Omental fat pad (tissue), 3 donors: ENCODE measurements at regions not wholly inside any gene's neighbourhood (a gene's known extent, or its start where the extent isn't known, plus 50 kb on each side); places are given as distances from the start of the nearest gene placed in this dataset.

Experiments used
- ATAC-seq: fragments of 150-250 bp; one replicate; pipeline ENCODE4 v1.9.1; 2016; ENCODE audit warnings: mild to moderate bottlenecking, moderate library complexity; ENCODE audit not compliant: low FRiP score
- DNase-seq: peaks from one replicate; pipeline ENCODE4 v3.0.0-alpha.2; 2019; ENCODE audit warnings: low spot score
- TF ChIP-seq, protein P1 (sequence below), 3 donors: fragments of 450-650 bp; IDR thresholded peaks; one replicate each; pipeline ENCODE4 v1.5.1; 2016 to 2017; ENCODE audit warnings: antibody characterized with exemption in 3 of 3, mild to moderate bottlenecking in 3 of 3, moderate library complexity in 2 of 3

DNA sequence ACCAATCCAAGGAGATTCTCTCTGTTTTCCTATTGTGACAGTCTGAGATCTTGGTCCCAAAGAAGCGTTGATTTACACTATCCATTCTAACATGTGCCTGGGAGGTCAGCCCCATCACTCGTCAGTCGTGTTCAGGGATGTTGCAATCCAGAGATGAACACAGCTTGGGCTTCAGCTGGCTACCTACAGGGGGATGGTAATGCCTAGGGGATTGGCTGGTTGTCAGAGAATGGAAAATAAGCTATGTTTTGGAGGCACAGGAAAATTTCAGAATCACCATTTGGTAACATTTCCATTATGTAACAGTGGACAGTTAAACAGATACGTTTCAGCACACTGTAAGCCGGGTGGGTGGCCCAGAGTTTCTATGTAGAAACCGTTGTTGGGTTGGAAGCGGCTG lies 147.1 kb upstream of the RALGAPA2 start:
- ATAC-seq = no peak

DNA sequence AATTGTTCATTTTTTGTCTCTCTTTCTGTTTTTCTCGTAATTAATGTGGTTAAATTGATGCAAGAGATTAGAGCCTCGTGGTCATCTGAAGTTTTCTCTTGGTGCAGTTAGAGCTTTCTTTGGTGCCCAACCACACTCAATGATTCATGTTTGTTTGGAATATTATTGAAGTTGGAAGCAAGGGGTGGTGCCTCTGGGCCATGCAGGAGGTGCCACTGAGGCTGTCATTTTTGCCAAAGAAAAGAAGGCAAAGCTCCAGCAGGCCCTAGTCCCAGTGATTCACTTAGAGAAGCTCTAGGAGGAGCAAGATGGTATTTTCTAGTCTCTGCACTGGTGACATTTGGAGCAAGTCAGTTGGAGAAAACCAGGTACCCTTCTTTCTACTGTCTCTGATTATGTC lies 144.5 kb upstream of the RALGAPA2 start:
- ATAC-seq = no peak
- TF ChIP-seq, protein P1, sequence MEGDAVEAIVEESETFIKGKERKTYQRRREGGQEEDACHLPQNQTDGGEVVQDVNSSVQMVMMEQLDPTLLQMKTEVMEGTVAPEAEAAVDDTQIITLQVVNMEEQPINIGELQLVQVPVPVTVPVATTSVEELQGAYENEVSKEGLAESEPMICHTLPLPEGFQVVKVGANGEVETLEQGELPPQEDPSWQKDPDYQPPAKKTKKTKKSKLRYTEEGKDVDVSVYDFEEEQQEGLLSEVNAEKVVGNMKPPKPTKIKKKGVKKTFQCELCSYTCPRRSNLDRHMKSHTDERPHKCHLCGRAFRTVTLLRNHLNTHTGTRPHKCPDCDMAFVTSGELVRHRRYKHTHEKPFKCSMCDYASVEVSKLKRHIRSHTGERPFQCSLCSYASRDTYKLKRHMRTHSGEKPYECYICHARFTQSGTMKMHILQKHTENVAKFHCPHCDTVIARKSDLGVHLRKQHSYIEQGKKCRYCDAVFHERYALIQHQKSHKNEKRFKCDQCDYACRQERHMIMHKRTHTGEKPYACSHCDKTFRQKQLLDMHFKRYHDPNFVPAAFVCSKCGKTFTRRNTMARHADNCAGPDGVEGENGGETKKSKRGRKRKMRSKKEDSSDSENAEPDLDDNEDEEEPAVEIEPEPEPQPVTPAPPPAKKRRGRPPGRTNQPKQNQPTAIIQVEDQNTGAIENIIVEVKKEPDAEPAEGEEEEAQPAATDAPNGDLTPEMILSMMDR (IDR thresholded peaks at IDR 0.05) = no peak
- no peak for DNase-seq

More for the DNA sequence above, 147.1 kb upstream of the RALGAPA2 start:
- DNase-seq = no peak
- TF ChIP-seq, protein P1 (IDR thresholded peaks at IDR 0.05) = no peak

DNA sequence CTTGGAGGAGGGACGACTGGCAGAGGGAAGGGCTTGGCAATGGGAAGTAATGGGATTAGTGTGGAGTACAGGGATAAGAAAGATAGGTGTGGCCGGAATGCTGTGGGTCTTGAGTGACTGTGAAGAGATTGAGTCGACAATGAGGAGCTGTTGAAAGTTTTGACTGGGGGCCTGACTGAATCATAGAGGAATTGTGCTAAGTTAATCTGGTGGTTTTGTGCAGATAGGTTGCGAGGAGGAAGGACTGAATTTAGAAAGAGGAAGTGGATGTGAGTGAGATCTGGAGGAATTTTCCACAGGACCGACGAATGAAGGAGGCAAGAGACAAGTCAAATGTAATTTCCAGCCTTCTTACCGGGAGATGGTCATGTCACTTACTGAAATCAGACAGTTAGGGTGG lies 143.9 kb upstream of the RALGAPA2 start:
- DNase-seq = no peak
- no peak for ATAC-seq
- TF ChIP-seq, protein P1 (IDR thresholded peaks at IDR 0.05) = no peak

DNA sequence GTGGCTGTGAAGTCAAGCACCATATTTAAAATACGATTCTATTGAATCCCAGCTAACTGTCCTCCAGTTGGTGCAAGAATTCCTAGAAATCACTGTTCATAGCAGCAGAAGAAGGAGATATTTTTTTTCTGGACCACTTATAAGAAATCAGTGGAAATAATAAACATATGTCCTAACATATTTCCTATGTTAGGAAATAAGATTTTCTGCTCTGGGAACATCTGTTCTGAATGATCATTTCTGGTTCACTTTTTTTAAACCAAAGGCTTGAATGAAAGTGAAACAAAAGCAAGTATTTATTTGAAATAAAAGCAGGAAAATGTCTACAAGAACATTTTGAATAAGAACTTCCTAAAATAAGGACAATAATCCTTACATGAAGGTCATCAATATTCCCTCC lies 138.9 kb upstream of the RALGAPA2 start:
- TF ChIP-seq, protein P1 (IDR thresholded peaks at IDR 0.05) = no peak
- ATAC-seq (no peak), DNase-seq (no peak)

DNA sequence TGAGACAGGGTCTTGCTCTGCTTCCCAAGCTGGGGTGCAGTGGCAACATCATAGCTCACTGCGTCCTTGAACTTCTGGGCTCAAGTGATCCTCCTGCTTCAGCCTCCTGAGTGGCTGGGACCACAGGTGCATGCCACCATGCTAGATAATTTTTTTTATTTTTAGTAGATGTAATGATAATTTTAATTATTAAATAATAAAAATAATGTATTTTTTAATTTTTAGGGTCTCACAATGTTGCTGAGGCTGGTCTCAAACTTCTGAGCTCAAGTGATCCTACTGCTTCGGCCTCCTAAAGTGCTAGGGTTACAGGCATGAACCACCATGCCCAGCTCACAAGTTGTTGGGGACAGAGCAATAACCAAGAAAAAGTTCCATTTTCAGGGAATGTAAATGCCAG lies 138.0 kb upstream of the RALGAPA2 start:
- ATAC-seq = no peak
- no peak for DNase-seq
- TF ChIP-seq, protein P1 (IDR thresholded peaks at IDR 0.05) = no peak

DNA sequence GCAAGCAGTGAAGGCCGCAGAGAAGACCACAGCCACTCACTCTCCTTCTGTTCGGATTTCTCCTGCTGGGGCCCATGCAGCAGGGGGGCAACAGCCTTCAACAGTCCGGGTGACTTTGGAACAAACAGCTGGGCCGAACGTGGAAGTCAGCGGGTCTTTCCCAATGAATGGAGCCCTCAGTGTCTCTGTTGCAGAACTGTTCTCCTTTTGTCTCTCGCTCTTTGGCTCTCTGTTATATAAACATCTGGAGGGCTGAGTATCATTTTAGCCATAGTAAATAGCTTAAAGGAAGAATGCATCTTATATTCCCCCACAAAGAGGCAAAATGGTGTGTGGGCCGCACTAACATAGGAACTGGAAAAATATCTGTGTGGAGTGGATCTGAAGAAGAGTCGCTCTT lies 136.7 kb upstream of the RALGAPA2 start:
- DNase-seq (no peak), ATAC-seq (no peak)

DNA sequence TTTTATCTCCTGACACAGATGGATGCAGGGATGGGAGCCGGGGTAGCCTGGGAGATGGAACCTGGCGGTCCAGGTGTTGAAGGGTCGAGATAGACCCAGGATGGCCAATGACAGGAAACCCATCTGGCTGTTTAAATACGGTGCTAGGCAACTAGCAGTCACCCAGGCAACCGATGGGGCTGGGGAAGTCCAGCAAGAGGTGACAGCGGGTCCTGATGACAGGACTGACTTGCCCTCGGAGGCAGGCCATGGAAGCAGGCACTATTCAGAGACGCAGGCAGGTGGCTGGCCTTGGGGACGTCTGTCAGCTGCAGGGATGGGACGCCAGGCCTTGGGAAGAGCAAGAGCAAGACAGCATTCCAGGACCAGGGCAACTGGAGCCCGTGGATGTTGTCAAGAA lies 135.4 kb upstream of the RALGAPA2 start:
- TF ChIP-seq, protein P1 (IDR thresholded peaks at IDR 0.05) = no peak
- no peak for ATAC-seq
- DNase-seq = no peak

More for the DNA sequence above, 136.7 kb upstream of the RALGAPA2 start:
- TF ChIP-seq, protein P1 (IDR thresholded peaks at IDR 0.05) = no peak
